Naive thymus-derived CD8-positive, alpha-beta T cell (primary cell): ENCODE measurements at regions not wholly inside any gene's neighbourhood (a gene's known extent, or its start where the extent isn't known, plus 50 kb on each side); places are given as distances from the start of the nearest gene placed in this dataset.
"Not testable (repeated sequence)": the region's sequence is repeated elsewhere in the genome, so short reads cannot be mapped to it uniquely, and the experiment has no call there.

ENCODE experiments used
- ATAC-seq, 2 donors: fragments of 150-1000 bp; cut with Tn5 transposase in 1 of 2; sonication (Bioruptor Pico), chemical (Tn5 transposase) in 1 of 2; 1 replicate in 1 of 2; 2 replicates in 1 of 2; pipeline ENCODE4 v1.10.0; 2021; ENCODE audit warnings: mild to moderate bottlenecking in 2 of 2, moderate library complexity in 2 of 2
- POLR2A ChIA-PET: fragments of 350-600 bp; sonication (Branson Sonifier 250); formaldehyde crosslinking; loops from one replicate; lab custom pipeline; 2021; ENCODE audit warnings: antibody characterized with exemption; lab: Charles Lee
- DNase-seq, 10 donors: peaks; one replicate each; pipeline versions ENCODE4 v3.0.0 to v3.0.0-alpha.2; 2020 to 2022
- H3K27ac Mint-ChIP-seq, 10 donors: one replicate each; pipeline ENCODE4 v1.8.0; 2020 to 2022; ENCODE audit warnings: mild to moderate bottlenecking in 10 of 10, mixed read lengths in 10 of 10, moderate library complexity in 4 of 10, inconsistent platforms in 1 of 10
- H3K27me3 Mint-ChIP-seq, 5 donors: one replicate each; pipeline ENCODE4 v1.8.0; 2021 to 2022; ENCODE audit warnings: mixed read lengths in 5 of 5
- H3K36me3 Mint-ChIP-seq, 3 donors: one replicate each; pipeline ENCODE4 v1.8.0; 2020 to 2022; ENCODE audit warnings: mixed read lengths in 3 of 3, mild to moderate bottlenecking in 2 of 3, inconsistent platforms in 1 of 3
- H3K4me1 Mint-ChIP-seq, 4 donors: one replicate each; pipeline ENCODE4 v1.8.0; 2021 to 2022; ENCODE audit warnings: mixed read lengths in 4 of 4
- H3K4me3 Mint-ChIP-seq, 10 donors: one replicate each; pipeline ENCODE4 v1.8.0; 2020 to 2022; ENCODE audit warnings: mild to moderate bottlenecking in 10 of 10, mixed read lengths in 10 of 10, moderate library complexity in 6 of 10, inconsistent platforms in 1 of 10
- H3K9me3 Mint-ChIP-seq, 9 donors: one replicate each; pipeline ENCODE4 v1.8.0; 2020 to 2022; ENCODE audit warnings: mixed read lengths in 9 of 9, mild to moderate bottlenecking in 3 of 9, inconsistent platforms in 1 of 9, moderate library complexity in 1 of 9

DNA sequence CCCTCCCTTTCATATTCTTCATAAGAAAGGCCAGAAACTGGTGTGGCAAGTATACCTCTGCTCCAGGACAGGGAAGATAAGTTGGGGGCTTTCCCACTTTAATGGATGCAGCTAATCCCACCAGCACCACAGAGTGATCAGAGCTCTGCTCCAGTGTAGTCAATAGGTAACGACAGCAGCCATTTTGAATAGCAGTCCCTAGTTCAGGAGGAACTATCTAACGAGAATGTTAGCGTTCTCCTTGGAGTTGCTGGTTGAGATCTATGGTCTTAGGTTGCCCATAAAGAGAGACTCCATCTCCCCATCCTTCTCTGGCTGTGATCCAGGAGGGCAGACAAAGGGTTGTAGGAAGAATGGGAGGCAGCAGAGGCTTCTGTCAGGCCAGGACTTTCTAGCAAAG is 64.0 kb upstream of the CCDC90B start:
- ATAC-seq, result no peak

DNA sequence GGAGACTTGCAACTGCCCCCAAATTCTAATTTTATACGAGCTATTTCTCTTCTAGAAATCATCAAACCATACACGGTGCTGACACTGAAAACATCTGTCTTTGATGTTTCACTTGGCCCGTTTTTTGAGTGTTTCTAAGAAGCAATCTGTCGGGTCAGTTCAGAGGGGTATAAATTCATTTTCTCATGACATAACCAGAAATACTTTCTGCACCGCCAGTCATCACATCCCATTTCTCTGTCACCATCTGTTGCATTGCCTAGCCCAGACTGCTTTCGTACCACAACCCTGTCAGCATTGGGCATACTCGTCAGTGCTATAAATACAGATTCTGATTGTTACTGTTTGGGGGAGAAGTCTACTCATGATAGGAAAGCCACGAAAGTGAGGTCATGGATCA is 63.1 kb upstream of the CCDC90B start:
- Mint-ChIP-seq H3K4me1 (no peaks in the 10 kb centered on the region), H3K9me3 (peaks cover 0 to 10% (median 4%) of the 10 kb centered on the region in 9 donors), H3K27ac (no peak overlapping the region), H3K36me3 (peaks cover 0 to 4% (median 0%) of the 10 kb centered on the region in 3 donors), H3K4me3 (no peak overlapping the region), H3K27me3 (peaks cover 0 to 10% (median 6%) of the 10 kb centered on the region in 5 donors)
- POLR2A ChIA-PET, result no interaction called here
- no peak for ATAC-seq
- no peak for DNase-seq

More for the DNA sequence above, 64.0 kb upstream of the CCDC90B start:
- Mint-ChIP-seq H3K27ac (no peak overlapping the region), H3K9me3 (peaks cover 0 to 10% (median 4%) of the 10 kb centered on the region in 9 donors), H3K27me3 (peaks cover 0 to 7% (median 0%) of the 10 kb centered on the region in 5 donors), H3K4me1 (no peaks in the 10 kb centered on the region), H3K4me3 (no peak overlapping the region), H3K36me3 (peaks cover 0 to 4% (median 0%) of the 10 kb centered on the region in 3 donors)
- no peak for DNase-seq
- POLR2A ChIA-PET, result no interaction called here

DNA sequence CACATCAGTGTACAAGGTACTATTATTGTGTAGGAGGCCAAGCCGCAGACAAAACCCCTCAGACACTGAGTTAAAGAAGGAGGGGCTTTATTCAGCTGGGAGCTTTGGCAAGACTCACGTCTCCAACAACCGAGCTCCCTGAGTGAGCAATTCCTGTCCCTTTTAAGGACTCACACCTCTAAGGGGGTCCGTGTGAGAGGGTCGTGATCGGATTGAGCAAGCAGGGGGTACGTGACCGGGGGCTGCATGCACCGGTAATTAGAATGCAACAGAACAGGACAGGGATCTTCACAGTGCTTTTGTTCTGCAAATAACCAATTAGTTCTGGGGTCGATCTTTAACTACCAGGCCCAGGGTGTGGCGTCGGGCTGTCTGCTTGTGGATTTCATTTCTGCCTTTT is 60.5 kb upstream of the CCDC90B start:
- H3K4me3 Mint-ChIP-seq, H3K9me3 Mint-ChIP-seq, H3K4me1 Mint-ChIP-seq, DNase-seq, POLR2A ChIA-PET, ATAC-seq, H3K36me3 Mint-ChIP-seq, H3K27ac Mint-ChIP-seq: not testable (repeated sequence)
- peaks cover 2 to 22% (median 16%) of the 10 kb centered on the region in 5 donors for H3K27me3 Mint-ChIP-seq

DNA sequence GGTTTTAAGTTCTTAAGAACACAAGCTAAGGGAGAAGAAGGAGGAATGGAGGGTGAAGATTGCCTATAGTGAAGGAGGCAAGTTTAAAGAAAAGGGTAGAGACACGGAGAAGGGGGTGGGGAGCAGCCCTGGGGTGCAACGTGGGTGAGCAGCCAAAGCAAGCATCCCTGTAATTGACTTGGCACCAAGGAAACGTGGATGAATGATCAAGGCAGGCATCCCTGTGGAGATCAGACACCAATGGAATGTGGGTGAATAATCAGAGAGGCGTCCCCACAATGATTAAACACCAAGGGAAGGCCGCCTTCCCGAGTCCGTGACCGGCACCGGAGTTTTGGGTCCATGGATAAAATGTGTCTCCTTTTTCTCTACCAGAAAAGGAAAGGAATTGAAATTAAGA is 58.4 kb upstream of the CCDC90B start:
- not testable (repeated sequence) for H3K9me3 Mint-ChIP-seq

DNA sequence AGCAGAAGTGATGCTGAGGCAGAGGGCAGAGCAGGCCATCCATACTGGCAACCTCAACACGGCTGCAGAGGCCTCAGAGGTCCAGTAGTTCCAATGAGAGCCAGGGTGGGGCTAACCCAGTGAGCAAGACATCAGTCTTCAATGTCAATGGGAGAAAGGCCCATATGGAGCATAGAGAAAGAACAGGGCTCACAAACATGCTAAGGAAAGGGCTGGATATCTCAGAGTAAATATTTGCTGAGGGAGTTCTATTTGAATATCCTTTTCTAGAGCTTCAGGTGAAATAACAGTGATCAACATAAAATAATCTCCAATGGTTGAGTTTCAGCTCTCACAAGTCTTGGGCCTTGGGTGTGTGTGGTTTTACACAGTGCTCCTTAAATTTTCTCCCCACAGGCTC is 50.8 kb upstream of the CCDC90B start:
- Mint-ChIP-seq H3K36me3 (no peaks in the 10 kb centered on the region), H3K4me1 (no peaks in the 10 kb centered on the region), H3K4me3 (no peak overlapping the region), H3K27me3 (peaks cover 0 to 2% (median 0%) of the 10 kb centered on the region in 5 donors), H3K9me3 (no peaks in the 10 kb centered on the region), H3K27ac (no peak overlapping the region)
- no peak for ATAC-seq
- DNase-seq, result no peak
- POLR2A ChIA-PET, result no interaction called here

More for the DNA sequence above, 58.4 kb upstream of the CCDC90B start:
- DNase-seq, H3K4me1 Mint-ChIP-seq, H3K4me3 Mint-ChIP-seq, H3K36me3 Mint-ChIP-seq, ATAC-seq, POLR2A ChIA-PET, H3K27ac Mint-ChIP-seq: not testable (repeated sequence)
- peaks cover 3 to 22% (median 11%) of the 10 kb centered on the region in 5 donors for H3K27me3 Mint-ChIP-seq
